Esophagus (tissue), 2 donors: ENCODE measurements at regions not wholly inside any gene's neighbourhood (a gene's known extent, or its start where the extent isn't known, plus 50 kb on each side); places are given as distances from the start of the nearest gene placed in this dataset.

Source experiments
- H3K27ac ChIP-seq, 2 donors: one replicate each; pipeline ENCODE4 v1.5.1; 2013; ENCODE audit warnings: low read depth in 2 of 2, mild to moderate bottlenecking in 2 of 2, inconsistent platforms in 1 of 2, low read length in 1 of 2, moderate library complexity in 1 of 2
- H3K27me3 ChIP-seq, 2 donors: one replicate each; pipeline ENCODE4 v1.6.1; 2013; ENCODE audit warnings: low read length in 2 of 2, control low read depth in 1 of 2, mild to moderate bottlenecking in 1 of 2; ENCODE audit not compliant: insufficient read depth in 2 of 2, control insufficient read depth in 1 of 2
- H3K36me3 ChIP-seq, 2 donors: one replicate each; pipeline ENCODE4 v1.6.1; 2013; ENCODE audit warnings: low read length in 1 of 2; ENCODE audit not compliant: control insufficient read depth in 2 of 2, insufficient read depth in 2 of 2
- H3K4me1 ChIP-seq, 2 donors: one replicate each; pipeline ENCODE4 v1.6.1; 2013; ENCODE audit warnings: low read length in 1 of 2; ENCODE audit not compliant: control insufficient read depth in 2 of 2, insufficient read depth in 2 of 2
- H3K4me3 ChIP-seq, 2 donors: one replicate each; pipeline ENCODE4 v1.5.1; 2013; ENCODE audit warnings: low read length in 2 of 2, mild to moderate bottlenecking in 2 of 2, low read depth in 1 of 2, moderate library complexity in 1 of 2
- H3K9me3 ChIP-seq, 2 donors: one replicate each; pipeline ENCODE4 v1.6.1; 2013; ENCODE audit warnings: mild to moderate bottlenecking in 2 of 2, low read depth in 1 of 2, low read length in 1 of 2, moderate library complexity in 1 of 2; ENCODE audit not compliant: control insufficient read depth in 2 of 2, insufficient read depth in 1 of 2
- WGBS, 2 donors: extraction: QIAGEN DNeasy Blood & Tissue Kit; methylation state at CpG; one replicate each; pipeline ENCODE4 v1.1.7; 2013; 5-methylcytosine and 5-hydroxymethylcytosine counted together
- donor health status: healthy with polysubstance abuse.
- donor health status: Bipolar disorder and iron deficiency.

GRCh38 chr9:108688051-108688450, 167.7 kb downstream of the ACTL7B start:
- no peaks in the 10 kb centered on the region for H3K36me3 ChIP-seq
- peak overlapping the region in 1 of 2 donors; percentile 55 for H3K27ac ChIP-seq
- H3K9me3 ChIP-seq: peaks cover 4 to 5% of the 10 kb centered on the region in 2 donors
- H3K27me3 ChIP-seq: no peaks in the 10 kb centered on the region
- H3K4me1 ChIP-seq: no peaks in the 10 kb centered on the region
- 81% methylated on average over 3 of the region's 3 CpGs for WGBS, 2 donors
- no peak overlapping the region for H3K4me3 ChIP-seq

DNA sequence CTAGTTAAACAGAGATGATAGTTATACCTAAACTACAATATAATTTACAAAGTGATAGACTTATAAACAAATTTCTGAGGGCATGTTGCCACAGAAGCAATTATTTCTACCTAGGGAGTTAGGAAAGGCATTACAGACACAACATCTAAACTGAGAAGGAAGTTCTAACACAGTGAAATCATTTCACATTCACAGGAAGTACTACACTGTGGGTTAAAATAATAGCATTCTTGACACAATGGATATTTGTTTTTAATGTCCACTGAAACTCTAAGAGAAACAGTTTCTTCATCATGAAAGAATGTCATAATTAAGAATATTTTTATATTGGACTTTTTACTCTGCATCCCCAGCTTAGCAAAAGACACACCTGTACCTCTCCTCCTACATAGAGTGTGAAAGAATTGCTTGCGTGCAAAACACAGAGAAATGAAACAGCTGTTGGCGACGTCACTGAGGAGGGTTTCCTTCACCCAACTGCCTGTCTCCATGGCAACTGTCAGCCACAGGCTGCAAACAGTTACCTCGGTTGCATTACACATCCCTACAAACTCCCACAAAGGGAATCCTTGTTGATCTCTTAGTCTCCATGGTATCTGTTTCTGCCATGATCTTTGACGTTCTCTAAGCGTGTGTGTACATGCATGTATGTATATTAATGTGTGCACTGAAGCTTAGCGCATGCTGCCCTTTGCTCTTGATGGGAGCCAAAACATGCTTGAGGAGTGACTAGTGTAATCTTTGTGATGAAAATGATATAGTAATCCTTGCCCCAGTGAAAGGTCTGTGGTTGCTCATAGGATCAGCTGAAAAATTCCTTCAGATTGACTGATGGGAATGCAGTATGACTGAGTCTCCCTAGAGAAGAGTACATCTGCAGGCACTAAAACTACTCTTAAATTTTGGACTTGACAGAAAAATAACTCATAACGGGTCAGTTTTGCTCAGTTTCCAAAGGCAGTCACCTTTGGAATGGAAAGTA, 168.5 kb downstream of the ACTL7B start:
- Histone ChIP-seq H3K27me3 (no peaks in the 10 kb centered on the region), H3K9me3 (peaks cover 4 to 5% of the 10 kb centered on the region in 2 donors), H3K4me1 (peaks cover 0 to 2% of the 10 kb centered on the region in 2 donors), H3K27ac (peak overlapping the region in 1 of 2 donors; percentile 49), H3K4me3 (no peak overlapping the region), H3K36me3 (no peaks in the 10 kb centered on the region)
- 44 to 56% methylated on average over 8 of the region's 8 CpGs for WGBS, 2 donors

DNA sequence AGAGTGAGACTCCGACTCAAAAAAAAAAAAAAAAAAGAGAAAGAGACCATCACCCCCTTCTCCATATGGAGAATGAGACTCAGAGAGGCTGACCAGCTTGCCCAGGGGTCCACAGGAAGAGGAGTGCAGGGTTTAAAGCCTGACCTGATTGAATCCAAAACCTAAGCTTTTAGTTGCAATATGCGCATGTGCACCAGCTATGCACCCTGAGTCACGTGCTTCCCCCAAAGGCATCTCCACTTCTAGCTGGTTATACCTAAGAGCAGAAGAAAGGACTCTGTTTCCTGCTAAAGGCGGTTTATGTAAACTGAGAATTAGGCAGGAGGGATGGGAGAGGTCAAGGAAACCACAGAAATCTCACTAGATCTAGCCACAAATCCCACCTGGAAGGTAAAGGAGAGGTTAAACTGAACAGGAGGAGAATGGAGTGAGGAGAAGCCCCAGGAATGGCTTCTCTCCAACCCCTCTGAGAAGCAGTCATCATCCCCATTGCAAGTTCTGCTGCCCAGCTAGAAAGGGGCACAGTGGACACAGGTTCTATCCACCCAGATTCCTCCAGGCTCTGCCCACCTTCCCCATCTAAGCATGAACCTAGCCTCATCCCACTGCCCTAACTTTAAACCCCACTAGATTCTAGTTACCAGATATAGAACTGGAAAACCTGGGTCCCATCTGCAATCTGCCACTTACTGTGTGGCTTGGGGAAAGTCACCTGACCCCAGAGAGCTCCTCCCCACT, 171.3 kb downstream of the ACTL7B start:
- H3K4me3 ChIP-seq: no peak overlapping the region
- H3K36me3 ChIP-seq: no peaks in the 10 kb centered on the region
- H3K27ac ChIP-seq: no peak overlapping the region
- H3K27me3 ChIP-seq: no peaks in the 10 kb centered on the region
- WGBS, 2 donors: 79 to 87% methylated on average over 4 of the region's 4 CpGs
- peaks cover 4 to 5% of the 10 kb centered on the region in 2 donors for H3K9me3 ChIP-seq
- peaks cover 0 to 2% of the 10 kb centered on the region in 2 donors for H3K4me1 ChIP-seq

DNA sequence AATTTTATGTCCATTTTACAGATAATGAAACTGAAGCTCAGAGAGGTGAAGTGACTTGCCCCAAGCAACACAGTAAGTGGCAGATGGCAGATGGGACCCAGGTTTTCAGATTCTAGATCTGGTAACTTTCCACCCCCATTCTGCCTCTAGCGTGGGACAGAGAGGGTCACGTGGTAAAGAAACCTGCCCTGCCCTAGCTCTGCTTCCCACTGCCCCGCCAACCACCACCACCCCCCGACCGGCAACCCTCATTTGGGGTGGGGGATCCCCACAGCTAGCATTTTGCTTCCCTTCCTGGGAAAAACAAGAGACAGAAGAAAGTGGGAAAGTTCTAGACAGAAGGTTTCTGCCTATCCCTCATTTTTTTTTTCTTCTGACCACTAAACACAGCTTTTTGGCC, 172.5 kb downstream of the ACTL7B start:
- Histone ChIP-seq H3K36me3 (no peaks in the 10 kb centered on the region), H3K27ac (no peak overlapping the region)
- 88 to 91% methylated on average over 5 of the region's 5 CpGs for WGBS, 2 donors

GRCh38 chr9:108681851-108682590, 173.8 kb downstream of the ACTL7B start:
- peaks cover 4 to 5% of the 10 kb centered on the region in 2 donors for H3K9me3 ChIP-seq
- no peaks in the 10 kb centered on the region for H3K27me3 ChIP-seq
- no peaks in the 10 kb centered on the region for H3K36me3 ChIP-seq
- H3K27ac ChIP-seq: no peak overlapping the region
- WGBS, 2 donors: 75 to 85% methylated on average over 10 of the region's 10 CpGs
- no peak overlapping the region for H3K4me3 ChIP-seq
- peaks cover 0 to 2% of the 10 kb centered on the region in 2 donors for H3K4me1 ChIP-seq

More for the DNA sequence above, 172.5 kb downstream of the ACTL7B start:
- Histone ChIP-seq H3K4me1 (peaks cover 0 to 2% of the 10 kb centered on the region in 2 donors), H3K9me3 (peaks cover 4 to 5% of the 10 kb centered on the region in 2 donors), H3K4me3 (no peak overlapping the region), H3K27me3 (no peaks in the 10 kb centered on the region)

- Histone ChIP-seq H3K4me1 (peaks cover 0 to 2% of the 10 kb centered on the region in 2 donors), H3K27ac (no peak overlapping the region), H3K36me3 (no peaks in the 10 kb centered on the region), H3K9me3 (no peaks in the 10 kb centered on the region), H3K27me3 (no peaks in the 10 kb centered on the region), H3K4me3 (no peak overlapping the region)
- WGBS, 2 donors: 86 to 90% methylated on average over 4 of the region's 4 CpGs
These were observed 174.8 kb downstream of the ACTL7B start for GRCh38 chr9:108680946-108681345.

DNA sequence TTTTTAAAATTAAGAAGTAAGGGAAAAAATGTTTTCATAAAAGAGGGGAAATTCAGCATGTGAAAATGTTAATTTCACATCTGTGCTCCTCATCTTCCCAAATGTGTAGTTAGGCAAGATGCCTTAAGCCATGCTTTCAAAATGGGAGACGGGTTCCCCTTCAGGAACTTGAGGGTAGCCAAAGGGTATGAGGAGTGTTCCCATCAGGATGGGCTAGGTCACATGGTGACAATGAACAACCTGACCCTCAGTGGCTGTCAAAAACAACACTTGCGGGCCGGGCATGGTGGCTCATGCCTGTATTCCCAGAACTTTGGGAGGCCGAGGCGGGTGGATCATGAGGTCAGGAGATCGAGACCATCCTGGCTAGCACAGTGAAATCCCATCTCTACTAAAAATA, 178.0 kb downstream of the ACTL7B start:
- Histone ChIP-seq H3K27me3 (no peaks in the 10 kb centered on the region), H3K9me3 (no peaks in the 10 kb centered on the region), H3K36me3 (no peaks in the 10 kb centered on the region), H3K4me1 (peaks cover 0 to 7% of the 10 kb centered on the region in 2 donors), H3K27ac (no peak overlapping the region), H3K4me3 (no peak overlapping the region)
- 94 to 96% methylated on average over 6 of the region's 6 CpGs for WGBS, 2 donors

- no peak overlapping the region for H3K4me3 ChIP-seq
- 71 to 80% methylated on average over 4 of the region's 4 CpGs for WGBS, 2 donors
- H3K27ac ChIP-seq: no peak overlapping the region
- H3K36me3 ChIP-seq: no peaks in the 10 kb centered on the region
- no peaks in the 10 kb centered on the region for H3K27me3 ChIP-seq
- no peaks in the 10 kb centered on the region for H3K9me3 ChIP-seq
- peaks cover 0 to 5% of the 10 kb centered on the region in 2 donors for H3K4me1 ChIP-seq
These were observed 179.4 kb downstream of the ACTL7B start for GRCh38 chr9:108676355-108676754.

DNA sequence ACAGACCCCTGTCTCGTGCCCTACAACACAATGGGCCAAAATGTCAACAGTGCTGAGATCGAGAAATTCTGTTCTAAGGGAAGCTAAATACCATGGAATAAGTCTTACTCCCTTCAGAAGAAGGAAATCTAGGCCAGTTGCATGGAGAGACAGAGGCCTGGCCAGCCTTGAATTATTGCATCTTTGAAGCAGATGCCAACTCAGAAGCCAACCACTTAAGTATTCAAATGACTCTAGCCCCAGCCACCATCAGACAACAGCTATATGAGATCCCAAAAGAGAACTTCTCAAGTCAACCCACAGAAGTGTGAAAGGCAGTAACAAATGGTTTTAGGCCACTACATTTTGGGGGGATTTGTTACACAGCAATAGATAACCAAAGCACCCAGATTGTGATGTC, 180.1 kb downstream of the ACTL7B start:
- H3K4me1 ChIP-seq: peaks cover 0 to 5% of the 10 kb centered on the region in 2 donors
- H3K36me3 ChIP-seq: no peaks in the 10 kb centered on the region
- WGBS, 2 donors: 88 to 90% methylated on average over 2 of the region's 2 CpGs
- no peaks in the 10 kb centered on the region for H3K9me3 ChIP-seq
- no peak overlapping the region for H3K27ac ChIP-seq
- no peak overlapping the region for H3K4me3 ChIP-seq
- H3K27me3 ChIP-seq: no peaks in the 10 kb centered on the region
